WTC11 (cell line): ENCODE measurements at regions not wholly inside any gene's neighbourhood (a gene's known extent, or its start where the extent isn't known, plus 50 kb on each side); places are given as distances from the start of the nearest gene placed in this dataset.

ENCODE experiments used
- ATAC-seq: fragments of 200-7000 bp; cut with Tn5 transposase; 2 replicates; pipeline ENCODE4 v1.10.0; 2021; ENCODE audit warnings: mild to moderate bottlenecking, moderate library complexity
- CTCF ChIA-PET: fragments of 300-600 bp; sonication (Branson Sonifier 250); formaldehyde crosslinking; loops from one replicate; lab custom pipeline; 2021; ENCODE audit warnings: antibody characterized with exemption; lab: Charles Lee
- POLR2A ChIA-PET: fragments of 350-600 bp; sonication (Branson Sonifier 250); formaldehyde crosslinking; loops from one replicate; lab custom pipeline; 2021; ENCODE audit warnings: antibody characterized with exemption; lab: Charles Lee
- DNase-seq: peaks from one replicate; pipeline ENCODE4 v3.0.0; 2021; ENCODE audit warnings: low spot score
- H3K27ac Mint-ChIP-seq: 2 replicates; pipeline ENCODE4 v1.8.0; 2021; ENCODE audit warnings: mixed read lengths
- H3K27me3 Mint-ChIP-seq: 2 replicates; pipeline ENCODE4 v1.8.0; 2021; ENCODE audit warnings: low read depth, mild to moderate bottlenecking, moderate library complexity, mixed read lengths
- H3K36me3 Mint-ChIP-seq: 2 replicates; pipeline ENCODE4 v1.8.0; 2021; ENCODE audit warnings: mixed read lengths
- H3K4me1 Mint-ChIP-seq: 2 replicates; pipeline ENCODE4 v1.8.0; 2022; ENCODE audit warnings: mixed read lengths
- H3K4me3 Mint-ChIP-seq: 2 replicates; pipeline ENCODE4 v1.8.0; 2021; ENCODE audit warnings: mild to moderate bottlenecking, moderate library complexity, mixed read lengths
- H3K9me3 Mint-ChIP-seq: 2 replicates; pipeline ENCODE4 v1.8.0; 2021; ENCODE audit warnings: mixed read lengths
- FOXJ3 ChIP-seq: sonication (generic); formaldehyde crosslinking; IDR thresholded peaks from 2 replicates; pipeline ENCODE4 v1.9.0; 2021; ENCODE audit warnings: missing genetic modification reagents, mild to moderate bottlenecking, borderline replicate concordance
- MYBL2 ChIP-seq: sonication (generic); formaldehyde crosslinking; IDR thresholded peaks from 2 replicates; pipeline ENCODE4 v1.8.1; 2023; ENCODE audit warnings: mild to moderate bottlenecking, moderate library complexity, missing genetic modification reagents
- OVOL2 ChIP-seq: fragments of 250-450 bp; sonication (Bioruptor Pico); IDR thresholded peaks from 2 replicates; pipeline ENCODE4 v1.9.0; 2021; ENCODE audit warnings: mild to moderate bottlenecking, borderline replicate concordance
- SOX15 ChIP-seq: fragments of 250-450 bp; sonication (Bioruptor Pico); IDR thresholded peaks from 2 replicates; pipeline ENCODE4 v1.9.0; 2021; ENCODE audit warnings: mild to moderate bottlenecking
- TCF7 ChIP-seq: sonication (generic); formaldehyde crosslinking; IDR thresholded peaks from 2 replicates; pipeline ENCODE4 v1.8.0; 2022; ENCODE audit warnings: mild to moderate bottlenecking, low read depth, missing genetic modification reagents, moderate library complexity
- TEAD1 ChIP-seq: sonication (generic); formaldehyde crosslinking; IDR thresholded peaks from 2 replicates; pipeline ENCODE4 v1.8.0; 2022; ENCODE audit warnings: mild to moderate bottlenecking, missing genetic modification reagents
- TEAD4 ChIP-seq: sonication (generic); formaldehyde crosslinking; IDR thresholded peaks from 2 replicates; pipeline ENCODE4 v1.8.0; 2022; ENCODE audit warnings: mild to moderate bottlenecking, missing genetic modification reagents
- ZNF416 ChIP-seq: fragments of 250-450 bp; sonication (Bioruptor Pico); IDR thresholded peaks from 2 replicates; pipeline ENCODE4 v1.9.0; 2021; ENCODE audit warnings: mild to moderate bottlenecking, inconsistent platforms
- ZNF671 ChIP-seq: fragments of 250-450 bp; sonication (Bioruptor Pico); IDR thresholded peaks from 2 replicates; pipeline ENCODE4 v1.8.0; 2021; ENCODE audit warnings: mild to moderate bottlenecking
- TF ChIP-seq, protein P1 (sequence below): sonication (generic); formaldehyde crosslinking; IDR thresholded peaks from 2 replicates; pipeline ENCODE4 v1.8.0; 2022; ENCODE audit warnings: mild to moderate bottlenecking, missing genetic modification reagents
- TF ChIP-seq, protein P2 (sequence below): sonication (generic); formaldehyde crosslinking; IDR thresholded peaks from 2 replicates; pipeline ENCODE4 v1.8.0; 2022; ENCODE audit warnings: mild to moderate bottlenecking, missing genetic modification reagents
- TF ChIP-seq, protein P3 (sequence below): fragments of 250-450 bp; sonication (Bioruptor Pico); IDR thresholded peaks from 2 replicates; pipeline ENCODE4 v1.9.0; 2021; ENCODE audit warnings: mild to moderate bottlenecking, borderline replicate concordance
- TF ChIP-seq, protein P4 (sequence below): sonication (generic); formaldehyde crosslinking; conservative IDR thresholded peaks from 2 replicates; pipeline ENCODE4 v1.8.1; 2023; ENCODE audit warnings: mild to moderate bottlenecking, low read depth, missing genetic modification reagents, moderate library complexity
- TF ChIP-seq, protein P5 (sequence below): fragments of 200-600 bp; IDR thresholded peaks from 2 replicates; pipeline ENCODE4 v1.8.0; 2022; ENCODE audit warnings: antibody characterized with exemption
- TF ChIP-seq, protein P6 (sequence below): sonication (generic); formaldehyde crosslinking; IDR thresholded peaks from 2 replicates; pipeline ENCODE4 v1.8.1; 2023; ENCODE audit warnings: mild to moderate bottlenecking, missing genetic modification reagents, borderline replicate concordance
- TF ChIP-seq, protein P7 (sequence below): sonication (generic); formaldehyde crosslinking; IDR thresholded peaks from 2 replicates; pipeline ENCODE4 v1.8.1; 2023; ENCODE audit warnings: mild to moderate bottlenecking, missing genetic modification reagents
- TF ChIP-seq, protein P8 (sequence below): fragments of 250-450 bp; sonication (Bioruptor Pico); IDR thresholded peaks from 2 replicates; pipeline ENCODE4 v1.9.0; 2021; ENCODE audit warnings: moderate library complexity, mild to moderate bottlenecking, inconsistent platforms, borderline replicate concordance

DNA sequence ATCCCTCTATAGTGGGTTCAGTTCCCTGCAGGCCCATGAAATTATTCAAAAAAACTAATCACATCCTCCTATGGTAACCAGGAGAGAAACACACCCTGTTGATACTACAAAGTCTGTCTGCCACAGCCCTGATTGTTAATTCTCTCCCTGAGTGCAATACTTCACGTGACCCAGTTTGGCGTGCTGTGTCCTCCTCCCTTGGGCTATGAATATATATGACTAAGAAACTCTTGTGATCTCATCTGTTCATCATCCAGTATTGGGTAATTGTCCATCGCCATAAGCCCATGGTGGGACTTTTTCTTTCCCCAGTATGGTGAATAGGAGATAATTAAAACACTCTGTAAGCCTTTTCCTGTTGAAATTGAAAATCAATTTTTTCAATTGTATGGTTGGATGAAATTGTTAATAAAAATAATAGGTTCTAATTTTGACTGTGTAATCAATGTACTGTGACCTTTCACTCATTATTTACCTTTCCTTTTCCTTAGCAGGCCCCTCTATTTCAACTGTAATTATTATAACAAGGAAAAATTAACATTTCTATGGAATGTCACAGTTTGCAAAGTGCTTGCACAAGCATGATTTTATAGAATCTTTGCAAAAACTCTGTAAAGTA lies 1822.6 kb downstream of the SUCLG1 start:
- H3K36me3 Mint-ChIP-seq = peaks cover 28% of the 10 kb centered on the region
- ChIA-PET POLR2A (no interaction called here), CTCF (no interaction called here)
- H3K4me1 Mint-ChIP-seq = peaks cover 12% of the 10 kb centered on the region
- no peaks in the 10 kb centered on the region; the same call in 1 of the 2 replicates for H3K27me3 Mint-ChIP-seq
- H3K27ac Mint-ChIP-seq = no peak overlapping the region
- H3K4me3 Mint-ChIP-seq = no peak overlapping the region
- DNase-seq = no peak
- peaks cover 44% of the 10 kb centered on the region for H3K9me3 Mint-ChIP-seq
- ATAC-seq = no peak
- no peak for TF ChIP-seq FOXJ3
- TF ChIP-seq, protein P1, sequence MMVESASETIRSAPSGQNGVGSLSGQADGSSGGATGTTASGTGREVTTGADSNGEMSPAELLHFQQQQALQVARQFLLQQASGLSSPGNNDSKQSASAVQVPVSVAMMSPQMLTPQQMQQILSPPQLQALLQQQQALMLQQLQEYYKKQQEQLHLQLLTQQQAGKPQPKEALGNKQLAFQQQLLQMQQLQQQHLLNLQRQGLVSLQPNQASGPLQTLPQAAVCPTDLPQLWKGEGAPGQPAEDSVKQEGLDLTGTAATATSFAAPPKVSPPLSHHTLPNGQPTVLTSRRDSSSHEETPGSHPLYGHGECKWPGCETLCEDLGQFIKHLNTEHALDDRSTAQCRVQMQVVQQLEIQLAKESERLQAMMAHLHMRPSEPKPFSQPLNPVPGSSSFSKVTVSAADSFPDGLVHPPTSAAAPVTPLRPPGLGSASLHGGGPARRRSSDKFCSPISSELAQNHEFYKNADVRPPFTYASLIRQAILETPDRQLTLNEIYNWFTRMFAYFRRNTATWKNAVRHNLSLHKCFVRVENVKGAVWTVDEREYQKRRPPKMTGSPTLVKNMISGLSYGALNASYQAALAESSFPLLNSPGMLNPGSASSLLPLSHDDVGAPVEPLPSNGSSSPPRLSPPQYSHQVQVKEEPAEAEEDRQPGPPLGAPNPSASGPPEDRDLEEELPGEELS (CRISPR knock-in tag) = no peak
- TF ChIP-seq, protein P2, sequence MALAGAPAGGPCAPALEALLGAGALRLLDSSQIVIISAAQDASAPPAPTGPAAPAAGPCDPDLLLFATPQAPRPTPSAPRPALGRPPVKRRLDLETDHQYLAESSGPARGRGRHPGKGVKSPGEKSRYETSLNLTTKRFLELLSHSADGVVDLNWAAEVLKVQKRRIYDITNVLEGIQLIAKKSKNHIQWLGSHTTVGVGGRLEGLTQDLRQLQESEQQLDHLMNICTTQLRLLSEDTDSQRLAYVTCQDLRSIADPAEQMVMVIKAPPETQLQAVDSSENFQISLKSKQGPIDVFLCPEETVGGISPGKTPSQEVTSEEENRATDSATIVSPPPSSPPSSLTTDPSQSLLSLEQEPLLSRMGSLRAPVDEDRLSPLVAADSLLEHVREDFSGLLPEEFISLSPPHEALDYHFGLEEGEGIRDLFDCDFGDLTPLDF (CRISPR knock-in tag) = no peak
- TF ChIP-seq OVOL2 (CRISPR knock-in tag) = no peak
- TF ChIP-seq, protein P3, sequence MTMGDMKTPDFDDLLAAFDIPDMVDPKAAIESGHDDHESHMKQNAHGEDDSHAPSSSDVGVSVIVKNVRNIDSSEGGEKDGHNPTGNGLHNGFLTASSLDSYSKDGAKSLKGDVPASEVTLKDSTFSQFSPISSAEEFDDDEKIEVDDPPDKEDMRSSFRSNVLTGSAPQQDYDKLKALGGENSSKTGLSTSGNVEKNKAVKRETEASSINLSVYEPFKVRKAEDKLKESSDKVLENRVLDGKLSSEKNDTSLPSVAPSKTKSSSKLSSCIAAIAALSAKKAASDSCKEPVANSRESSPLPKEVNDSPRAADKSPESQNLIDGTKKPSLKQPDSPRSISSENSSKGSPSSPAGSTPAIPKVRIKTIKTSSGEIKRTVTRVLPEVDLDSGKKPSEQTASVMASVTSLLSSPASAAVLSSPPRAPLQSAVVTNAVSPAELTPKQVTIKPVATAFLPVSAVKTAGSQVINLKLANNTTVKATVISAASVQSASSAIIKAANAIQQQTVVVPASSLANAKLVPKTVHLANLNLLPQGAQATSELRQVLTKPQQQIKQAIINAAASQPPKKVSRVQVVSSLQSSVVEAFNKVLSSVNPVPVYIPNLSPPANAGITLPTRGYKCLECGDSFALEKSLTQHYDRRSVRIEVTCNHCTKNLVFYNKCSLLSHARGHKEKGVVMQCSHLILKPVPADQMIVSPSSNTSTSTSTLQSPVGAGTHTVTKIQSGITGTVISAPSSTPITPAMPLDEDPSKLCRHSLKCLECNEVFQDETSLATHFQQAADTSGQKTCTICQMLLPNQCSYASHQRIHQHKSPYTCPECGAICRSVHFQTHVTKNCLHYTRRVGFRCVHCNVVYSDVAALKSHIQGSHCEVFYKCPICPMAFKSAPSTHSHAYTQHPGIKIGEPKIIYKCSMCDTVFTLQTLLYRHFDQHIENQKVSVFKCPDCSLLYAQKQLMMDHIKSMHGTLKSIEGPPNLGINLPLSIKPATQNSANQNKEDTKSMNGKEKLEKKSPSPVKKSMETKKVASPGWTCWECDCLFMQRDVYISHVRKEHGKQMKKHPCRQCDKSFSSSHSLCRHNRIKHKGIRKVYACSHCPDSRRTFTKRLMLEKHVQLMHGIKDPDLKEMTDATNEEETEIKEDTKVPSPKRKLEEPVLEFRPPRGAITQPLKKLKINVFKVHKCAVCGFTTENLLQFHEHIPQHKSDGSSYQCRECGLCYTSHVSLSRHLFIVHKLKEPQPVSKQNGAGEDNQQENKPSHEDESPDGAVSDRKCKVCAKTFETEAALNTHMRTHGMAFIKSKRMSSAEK (CRISPR knock-in tag) = no peak
- TF ChIP-seq, protein P4, sequence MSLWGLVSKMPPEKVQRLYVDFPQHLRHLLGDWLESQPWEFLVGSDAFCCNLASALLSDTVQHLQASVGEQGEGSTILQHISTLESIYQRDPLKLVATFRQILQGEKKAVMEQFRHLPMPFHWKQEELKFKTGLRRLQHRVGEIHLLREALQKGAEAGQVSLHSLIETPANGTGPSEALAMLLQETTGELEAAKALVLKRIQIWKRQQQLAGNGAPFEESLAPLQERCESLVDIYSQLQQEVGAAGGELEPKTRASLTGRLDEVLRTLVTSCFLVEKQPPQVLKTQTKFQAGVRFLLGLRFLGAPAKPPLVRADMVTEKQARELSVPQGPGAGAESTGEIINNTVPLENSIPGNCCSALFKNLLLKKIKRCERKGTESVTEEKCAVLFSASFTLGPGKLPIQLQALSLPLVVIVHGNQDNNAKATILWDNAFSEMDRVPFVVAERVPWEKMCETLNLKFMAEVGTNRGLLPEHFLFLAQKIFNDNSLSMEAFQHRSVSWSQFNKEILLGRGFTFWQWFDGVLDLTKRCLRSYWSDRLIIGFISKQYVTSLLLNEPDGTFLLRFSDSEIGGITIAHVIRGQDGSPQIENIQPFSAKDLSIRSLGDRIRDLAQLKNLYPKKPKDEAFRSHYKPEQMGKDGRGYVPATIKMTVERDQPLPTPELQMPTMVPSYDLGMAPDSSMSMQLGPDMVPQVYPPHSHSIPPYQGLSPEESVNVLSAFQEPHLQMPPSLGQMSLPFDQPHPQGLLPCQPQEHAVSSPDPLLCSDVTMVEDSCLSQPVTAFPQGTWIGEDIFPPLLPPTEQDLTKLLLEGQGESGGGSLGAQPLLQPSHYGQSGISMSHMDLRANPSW (CRISPR knock-in tag) = no peak
- no peak for TF ChIP-seq TEAD4 (CRISPR knock-in tag)
- TF ChIP-seq ZNF671 = no peak
- TF ChIP-seq SOX15 = no peak
- TF ChIP-seq TCF7 (CRISPR knock-in tag) = no peak
- TF ChIP-seq, protein P5, sequence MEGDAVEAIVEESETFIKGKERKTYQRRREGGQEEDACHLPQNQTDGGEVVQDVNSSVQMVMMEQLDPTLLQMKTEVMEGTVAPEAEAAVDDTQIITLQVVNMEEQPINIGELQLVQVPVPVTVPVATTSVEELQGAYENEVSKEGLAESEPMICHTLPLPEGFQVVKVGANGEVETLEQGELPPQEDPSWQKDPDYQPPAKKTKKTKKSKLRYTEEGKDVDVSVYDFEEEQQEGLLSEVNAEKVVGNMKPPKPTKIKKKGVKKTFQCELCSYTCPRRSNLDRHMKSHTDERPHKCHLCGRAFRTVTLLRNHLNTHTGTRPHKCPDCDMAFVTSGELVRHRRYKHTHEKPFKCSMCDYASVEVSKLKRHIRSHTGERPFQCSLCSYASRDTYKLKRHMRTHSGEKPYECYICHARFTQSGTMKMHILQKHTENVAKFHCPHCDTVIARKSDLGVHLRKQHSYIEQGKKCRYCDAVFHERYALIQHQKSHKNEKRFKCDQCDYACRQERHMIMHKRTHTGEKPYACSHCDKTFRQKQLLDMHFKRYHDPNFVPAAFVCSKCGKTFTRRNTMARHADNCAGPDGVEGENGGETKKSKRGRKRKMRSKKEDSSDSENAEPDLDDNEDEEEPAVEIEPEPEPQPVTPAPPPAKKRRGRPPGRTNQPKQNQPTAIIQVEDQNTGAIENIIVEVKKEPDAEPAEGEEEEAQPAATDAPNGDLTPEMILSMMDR = no peak
- TF ChIP-seq, protein P6, sequence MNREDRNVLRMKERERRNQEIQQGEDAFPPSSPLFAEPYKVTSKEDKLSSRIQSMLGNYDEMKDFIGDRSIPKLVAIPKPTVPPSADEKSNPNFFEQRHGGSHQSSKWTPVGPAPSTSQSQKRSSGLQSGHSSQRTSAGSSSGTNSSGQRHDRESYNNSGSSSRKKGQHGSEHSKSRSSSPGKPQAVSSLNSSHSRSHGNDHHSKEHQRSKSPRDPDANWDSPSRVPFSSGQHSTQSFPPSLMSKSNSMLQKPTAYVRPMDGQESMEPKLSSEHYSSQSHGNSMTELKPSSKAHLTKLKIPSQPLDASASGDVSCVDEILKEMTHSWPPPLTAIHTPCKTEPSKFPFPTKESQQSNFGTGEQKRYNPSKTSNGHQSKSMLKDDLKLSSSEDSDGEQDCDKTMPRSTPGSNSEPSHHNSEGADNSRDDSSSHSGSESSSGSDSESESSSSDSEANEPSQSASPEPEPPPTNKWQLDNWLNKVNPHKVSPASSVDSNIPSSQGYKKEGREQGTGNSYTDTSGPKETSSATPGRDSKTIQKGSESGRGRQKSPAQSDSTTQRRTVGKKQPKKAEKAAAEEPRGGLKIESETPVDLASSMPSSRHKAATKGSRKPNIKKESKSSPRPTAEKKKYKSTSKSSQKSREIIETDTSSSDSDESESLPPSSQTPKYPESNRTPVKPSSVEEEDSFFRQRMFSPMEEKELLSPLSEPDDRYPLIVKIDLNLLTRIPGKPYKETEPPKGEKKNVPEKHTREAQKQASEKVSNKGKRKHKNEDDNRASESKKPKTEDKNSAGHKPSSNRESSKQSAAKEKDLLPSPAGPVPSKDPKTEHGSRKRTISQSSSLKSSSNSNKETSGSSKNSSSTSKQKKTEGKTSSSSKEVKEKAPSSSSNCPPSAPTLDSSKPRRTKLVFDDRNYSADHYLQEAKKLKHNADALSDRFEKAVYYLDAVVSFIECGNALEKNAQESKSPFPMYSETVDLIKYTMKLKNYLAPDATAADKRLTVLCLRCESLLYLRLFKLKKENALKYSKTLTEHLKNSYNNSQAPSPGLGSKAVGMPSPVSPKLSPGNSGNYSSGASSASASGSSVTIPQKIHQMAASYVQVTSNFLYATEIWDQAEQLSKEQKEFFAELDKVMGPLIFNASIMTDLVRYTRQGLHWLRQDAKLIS (CRISPR knock-in tag) = no peak
- no peak for TF ChIP-seq MYBL2 (CRISPR knock-in tag)
- TF ChIP-seq, protein P7, sequence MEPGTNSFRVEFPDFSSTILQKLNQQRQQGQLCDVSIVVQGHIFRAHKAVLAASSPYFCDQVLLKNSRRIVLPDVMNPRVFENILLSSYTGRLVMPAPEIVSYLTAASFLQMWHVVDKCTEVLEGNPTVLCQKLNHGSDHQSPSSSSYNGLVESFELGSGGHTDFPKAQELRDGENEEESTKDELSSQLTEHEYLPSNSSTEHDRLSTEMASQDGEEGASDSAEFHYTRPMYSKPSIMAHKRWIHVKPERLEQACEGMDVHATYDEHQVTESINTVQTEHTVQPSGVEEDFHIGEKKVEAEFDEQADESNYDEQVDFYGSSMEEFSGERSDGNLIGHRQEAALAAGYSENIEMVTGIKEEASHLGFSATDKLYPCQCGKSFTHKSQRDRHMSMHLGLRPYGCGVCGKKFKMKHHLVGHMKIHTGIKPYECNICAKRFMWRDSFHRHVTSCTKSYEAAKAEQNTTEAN (CRISPR knock-in tag) = no peak
- TF ChIP-seq, protein P8, sequence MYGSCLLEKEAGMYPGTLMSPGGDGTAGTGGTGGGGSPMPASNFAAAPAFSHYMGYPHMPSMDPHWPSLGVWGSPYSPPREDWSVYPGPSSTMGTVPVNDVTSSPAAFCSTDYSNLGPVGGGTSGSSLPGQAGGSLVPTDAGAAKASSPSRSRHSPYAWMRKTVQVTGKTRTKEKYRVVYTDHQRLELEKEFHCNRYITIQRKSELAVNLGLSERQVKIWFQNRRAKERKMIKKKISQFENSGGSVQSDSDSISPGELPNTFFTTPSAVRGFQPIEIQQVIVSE (CRISPR knock-in tag) = no peak
- TF ChIP-seq TEAD1 (CRISPR knock-in tag) = no peak
- TF ChIP-seq ZNF416 = no peak
